ENCODE measurements at regions not wholly inside any gene's neighbourhood (a gene's known extent, or its start where the extent isn't known, plus 50 kb on each side); places are given as distances from the start of the nearest gene placed in this dataset.

- TF ChIP-seq GABPA (IDR thresholded peaks at IDR 0.05 in 1 of 2, conservative IDR thresholded peaks at IDR 0.05 in 1 of 2) (no peak), SP1 (IDR thresholded peaks at IDR 0.05) (no peak), RAD21 (IDR thresholded peaks at IDR 0.05) (no peak), ZBTB33 (IDR thresholded peaks at IDR 0.05) (no peak), CTCF (IDR thresholded peaks at IDR 0.05; ENCODE audit: low read depth, low read length, missing input control) (no peak), TAF1 (conservative IDR thresholded peaks at IDR 0.05) (no peak), HNF4G (IDR thresholded peaks at IDR 0.05) (no peak), MAX (IDR thresholded peaks at IDR 0.05) (no peak), EGR1 (IDR thresholded peaks at IDR 0.05; ENCODE audit: low read depth in 2 of 2) (no peak), REST (IDR thresholded peaks at IDR 0.05) (no peak)
- no peak overlapping the region for H3K9ac ChIP-seq (ENCODE audit: low read depth in 1 of 2, low read length in 2 of 2)
- no peaks in the 10 kb centered on the region for H3K36me3 ChIP-seq (ENCODE audit: control insufficient read depth in 4 of 4, insufficient read depth in 3 of 4, low read depth in 1 of 4, low read length in 3 of 4)
- no peaks in the 10 kb centered on the region for H3K9me3 ChIP-seq (ENCODE audit: control insufficient read depth in 4 of 4, low read length in 3 of 4)
- no peaks in the 10 kb centered on the region for H3K27me3 ChIP-seq (ENCODE audit: control insufficient read depth in 4 of 4, insufficient read depth in 4 of 4, low read length in 3 of 4)
- H3K4me3 ChIP-seq (ENCODE audit: low read depth in 1 of 3, low read length in 3 of 3), result no peak overlapping the region
- no peaks in the 10 kb centered on the region for H3K4me1 ChIP-seq (ENCODE audit: control insufficient read depth in 4 of 4, insufficient read depth in 4 of 4, low read length in 3 of 4)
- no peak overlapping the region for H3K27ac ChIP-seq (ENCODE audit: low read depth in 1 of 2, low read length in 2 of 2)
- WGBS, result 76% methylated on average over 4 of the region's 4 CpGs
- DNase-seq (ENCODE audit: low spot score), result no peak
Observed at GRCh38 chr15:85276508-85276907, 103.9 kb upstream of the AKAP13 start.

- Histone ChIP-seq H3K4me3 (ENCODE audit: low read depth in 1 of 3, low read length in 3 of 3) (no peak overlapping the region), H3K27ac (ENCODE audit: low read depth in 1 of 2, low read length in 2 of 2) (no peak overlapping the region)
- TF ChIP-seq ZBTB33 (IDR thresholded peaks at IDR 0.05) (no peak), SP1 (IDR thresholded peaks at IDR 0.05) (no peak), HNF4G (IDR thresholded peaks at IDR 0.05) (no peak), RXRA (IDR thresholded peaks at IDR 0.05) (no peak), EGR1 (IDR thresholded peaks at IDR 0.05; ENCODE audit: low read depth in 2 of 2) (no peak), FOXA2 (IDR thresholded peaks at IDR 0.05) (no peak), ATF3 (IDR thresholded peaks at IDR 0.05) (no peak), JUND (IDR thresholded peaks at IDR 0.05) (no peak), FOXA1 (IDR thresholded peaks at IDR 0.05) (no peak), MAX (IDR thresholded peaks at IDR 0.05) (no peak), RAD21 (IDR thresholded peaks at IDR 0.05) (no peak), NR2F2 (IDR thresholded peaks at IDR 0.05) (no peak), CTCF (IDR thresholded peaks at IDR 0.05; ENCODE audit: low read depth, low read length, missing input control) (no peak), HNF4A (conservative IDR thresholded peaks at IDR 0.05) (no peak), YY1 (IDR thresholded peaks at IDR 0.05) (no peak)
Observed at GRCh38 chr15:85276921-85277320, 103.5 kb upstream of the AKAP13 start.

More at GRCh38 chr15:85276921-85277320, 103.5 kb upstream of the AKAP13 start:
- Histone ChIP-seq H3K4me1 (ENCODE audit: control insufficient read depth in 4 of 4, insufficient read depth in 4 of 4, low read length in 3 of 4) (no peaks in the 10 kb centered on the region), H3K27me3 (ENCODE audit: control insufficient read depth in 4 of 4, insufficient read depth in 4 of 4, low read length in 3 of 4) (no peaks in the 10 kb centered on the region), H3K36me3 (ENCODE audit: control insufficient read depth in 4 of 4, insufficient read depth in 3 of 4, low read depth in 1 of 4, low read length in 3 of 4) (no peaks in the 10 kb centered on the region), H3K9ac (ENCODE audit: low read depth in 1 of 2, low read length in 2 of 2) (no peak overlapping the region), H3K9me3 (ENCODE audit: control insufficient read depth in 4 of 4, low read length in 3 of 4) (no peaks in the 10 kb centered on the region)
- DNase-seq (ENCODE audit: low spot score), result no peak
- WGBS, result 93% methylated on average over 8 of the region's 8 CpGs
